ENCODE measurements at regions not wholly inside any gene's neighbourhood (a gene's known extent, or its start where the extent isn't known, plus 50 kb on each side); places are given as distances from the start of the nearest gene placed in this dataset.

DNA sequence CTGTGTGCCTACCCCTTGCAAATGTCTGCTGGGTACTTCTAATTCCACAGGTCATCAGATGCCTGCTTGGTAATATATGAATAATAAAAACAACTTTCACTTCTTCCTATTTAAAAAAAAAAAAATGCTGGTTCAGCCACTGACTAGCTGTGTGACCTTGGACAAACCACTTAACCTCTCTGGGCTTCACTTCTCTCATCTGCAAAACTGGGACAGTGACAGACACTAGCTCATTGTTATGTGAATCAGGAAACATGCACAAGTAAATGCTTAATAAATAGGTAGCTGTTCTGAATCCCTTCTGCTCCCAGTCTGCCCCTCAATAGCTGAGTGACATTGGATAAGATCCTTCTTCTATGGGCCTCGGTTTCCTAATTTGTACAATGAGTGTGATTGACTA lies 62.6 kb upstream of the HAND1 start:
- no peak overlapping the region for H2BK5ac ChIP-seq (ENCODE audit: low read depth, low read length)
- H4K91ac ChIP-seq (replicated peaks; ENCODE audit: insufficient read length, low read length), result no peak overlapping the region
- H3K27me3 ChIP-seq (replicated peaks in 1 of 4; ENCODE audit: control insufficient read depth in 3 of 4, extremely low read depth in 1 of 4, insufficient read depth in 3 of 4, low read length in 3 of 4), result 0 out of 7 replicates have a peak, but pooled peaks cover 0 to 2% (median 0%) of the 10 kb centered on the region in 4 experiments
- FAIRE-seq (no peak), DNase-seq (ENCODE audit: low read depth in 1 of 2, low spot score in 2 of 2) (no peak)
- H3K4me2 ChIP-seq (ENCODE audit: insufficient read depth in 1 of 2, low read depth in 2 of 2, low read length in 2 of 2), result no peak overlapping the region
- H4K5ac ChIP-seq (ENCODE audit: insufficient read length, low read depth, low read length), result no peak overlapping the region
- no peak overlapping the region for H4K8ac ChIP-seq (ENCODE audit: extremely low read depth, insufficient read depth, low read length)
- H2AFZ ChIP-seq (ENCODE audit: low read length), result no peak overlapping the region
- H3K56ac ChIP-seq (replicated peaks; ENCODE audit: insufficient read length, low read depth, low read length), result no peak overlapping the region
- no peaks in the 10 kb centered on the region for H3K9me3 ChIP-seq (ENCODE audit: insufficient read depth in 2 of 2, low read depth in 1 of 2, low read length in 1 of 2)
- no peak overlapping the region for H3K4me3 ChIP-seq (ENCODE audit: extremely low read depth in 1 of 4, insufficient read depth in 2 of 4, low read depth in 3 of 4, low read length in 4 of 4)
- H2BK20ac ChIP-seq (ENCODE audit: low read length), result no peak overlapping the region
- H3K18ac ChIP-seq (ENCODE audit: extremely low read depth, low read length), result no peak overlapping the region
- 100% methylated on average over 1 of the region's 1 CpG; no CpG with 5 or more reads in 1 of the 2 experiments for WGBS, 2 experiments (ENCODE audit: extremely low coverage in 1 of 2, insufficient coverage in 1 of 2, insufficient read length in 1 of 2, insufficient replicate concordance in 2 of 2, low coverage in 1 of 2, low lambda C conversion rate in 2 of 2, missing lambda C conversion rate in 1 of 2)
- TF ChIP-seq SP1 (IDR thresholded peaks at IDR 0.05; ENCODE audit: low read depth, low read length), result no peak
- TF ChIP-seq KDM1A (IDR thresholded peaks at IDR 0.05; ENCODE audit: borderline replicate concordance, low read length), result peak; percentile 77
- no peak overlapping the region for H3K9ac ChIP-seq (replicated peaks in 1 of 4; ENCODE audit: extremely low read depth in 1 of 4, low read depth in 3 of 4, low read length in 3 of 4)
- no peak overlapping the region for H2AK5ac ChIP-seq (ENCODE audit: low read depth, low read length)
- H3K4me1 ChIP-seq (replicated peaks in 1 of 4; ENCODE audit: control insufficient read depth in 3 of 4, insufficient read depth in 4 of 4, low read length in 3 of 4), result peaks cover 0 to 3% (median 1%) of the 10 kb centered on the region in 4 experiments; a peak in 3 of 7 replicates
- no peak overlapping the region for H2BK120ac ChIP-seq (replicated peaks; ENCODE audit: low read depth, low read length)
- H4K20me1 ChIP-seq (replicated peaks in 1 of 2; ENCODE audit: control insufficient read depth in 1 of 2, insufficient read depth in 2 of 2, low read length in 2 of 2), result no peaks in the 10 kb centered on the region
- H3K23ac ChIP-seq (ENCODE audit: insufficient read length), result no peak overlapping the region
- H3K27ac ChIP-seq (ENCODE audit: low read depth, low read length), result no peak overlapping the region
- ChIA-PET CTCF (ENCODE audit: partially characterized antibody) (interaction anchor here (0.6 to 3.3 kb wide), 9 partner anchors 15 to 388 kb away, joined by 3 to 18 read pairs (median 4); no protein-coding TSS in a partner anchor), POLR2A (ENCODE audit: partially characterized antibody) (no interaction called here)
- peaks cover 3% of the 10 kb centered on the region; the same call in 1 of the 2 replicates for H3K23me2 ChIP-seq (ENCODE audit: low read depth, low read length)
- no peaks in the 10 kb centered on the region for H3K79me1 ChIP-seq (ENCODE audit: low read depth, low read length)
- H3K36me3 ChIP-seq (ENCODE audit: control insufficient read depth in 2 of 4, insufficient read depth in 4 of 4, low read length in 3 of 4), result no peaks in the 10 kb centered on the region; a peak in 1 of 8 replicates
- H2BK15ac ChIP-seq (ENCODE audit: low read length), result no peak overlapping the region
- no peak overlapping the region for H3K14ac ChIP-seq (ENCODE audit: insufficient read length)
- no peak overlapping the region for H2BK12ac ChIP-seq (ENCODE audit: low read depth, low read length)
- H3K79me2 ChIP-seq (ENCODE audit: control insufficient read depth in 1 of 2, insufficient read depth in 2 of 2, low read length in 2 of 2), result no peaks in the 10 kb centered on the region
- no peak overlapping the region for H3K4ac ChIP-seq (replicated peaks; ENCODE audit: insufficient read length, low read depth, low read length)
